ENCODE measurements at regions not wholly inside any gene's neighbourhood (a gene's known extent, or its start where the extent isn't known, plus 50 kb on each side); places are given as distances from the start of the nearest gene placed in this dataset.

DNA sequence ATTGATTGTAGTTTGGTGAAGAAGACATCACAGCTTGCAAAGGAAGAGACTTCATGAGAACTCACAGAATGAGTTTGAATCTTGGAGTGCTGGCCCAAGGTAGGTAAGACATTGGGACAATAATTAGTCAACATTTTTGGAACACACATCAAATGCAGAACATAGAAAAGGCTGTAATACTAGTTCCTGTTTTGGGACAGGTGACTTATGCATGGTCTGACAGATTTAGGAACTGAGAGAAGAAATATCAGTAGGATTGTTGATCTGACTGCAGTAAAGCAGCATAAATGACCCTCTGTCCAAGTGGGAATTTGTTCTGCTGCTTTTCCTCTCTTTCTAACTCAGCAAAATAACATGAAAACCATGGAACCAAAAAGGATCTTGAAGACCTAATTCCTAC is 102.3 kb upstream of the MAP3K7 start:
- no peak for TF ChIP-seq YY1 (IDR thresholded peaks at IDR 0.05; ENCODE audit: insufficient read depth, insufficient read length)
- no peak for TF ChIP-seq ZNF274 (IDR thresholded peaks at IDR 0.05; ENCODE audit: low read depth, low read length)
